ENCODE measurements at regions not wholly inside any gene's neighbourhood (a gene's known extent, or its start where the extent isn't known, plus 50 kb on each side); places are given as distances from the start of the nearest gene placed in this dataset.

GRCh38 chr9:87216897-87217455 is 269.7 kb upstream of the GAS1 start:
- no peak for TF ChIP-seq SUZ12 (IDR thresholded peaks at IDR 0.05)
- no peak for TF ChIP-seq ARNT (IDR thresholded peaks at IDR 0.05)
- no peak for TF ChIP-seq L3MBTL2 (conservative IDR thresholded peaks at IDR 0.05)
- TF ChIP-seq TARDBP (IDR thresholded peaks at IDR 0.05) = no peak
- TF ChIP-seq BHLHE40 (IDR thresholded peaks at IDR 0.05; ENCODE audit: borderline replicate concordance) = no peak
- TF ChIP-seq ZNF384 (IDR thresholded peaks at IDR 0.05) = no peak
- TF ChIP-seq FOXA1 (IDR thresholded peaks at IDR 0.05) = no peak
- no peak for TF ChIP-seq NFRKB (IDR thresholded peaks at IDR 0.05)
- TF ChIP-seq SP1 (IDR thresholded peaks at IDR 0.05) = no peak
- TF ChIP-seq FOXM1 (IDR thresholded peaks at IDR 0.05; ENCODE audit: borderline replicate concordance) = no peak
- no peak for TF ChIP-seq LEF1 (IDR thresholded peaks at IDR 0.05; ENCODE audit: borderline replicate concordance)
- no peak for TF ChIP-seq HDGF (IDR thresholded peaks at IDR 0.05; ENCODE audit: borderline replicate concordance)
- ChIA-PET CTCF (no interaction called here), POLR2A (no interaction called here)
- no peak for DNase-seq (ENCODE audit: extremely low spot score)

GRCh38 chr9:87223392-87224246 is 274.0 kb upstream of the DAPK1 start:
- ChIA-PET POLR2A (no interaction called here), CTCF (no interaction called here)
- no peak for DNase-seq (ENCODE audit: extremely low spot score)
- TF ChIP-seq FOXK2 (IDR thresholded peaks at IDR 0.05) (no peak), ELF4 (IDR thresholded peaks at IDR 0.05) (no peak), NFRKB (IDR thresholded peaks at IDR 0.05) (no peak), TARDBP (IDR thresholded peaks at IDR 0.05) (no peak), ZNF384 (IDR thresholded peaks at IDR 0.05) (no peak), HDGF (IDR thresholded peaks at IDR 0.05; ENCODE audit: borderline replicate concordance) (no peak), FOXA1 (IDR thresholded peaks at IDR 0.05) (no peak), FOXM1 (IDR thresholded peaks at IDR 0.05; ENCODE audit: borderline replicate concordance) (no peak)

- ChIA-PET CTCF (no interaction called here), POLR2A (no interaction called here)
- no peak for DNase-seq (ENCODE audit: extremely low spot score)
- TF ChIP-seq PKNOX1 (IDR thresholded peaks at IDR 0.05) = no peak
- TF ChIP-seq FOXA1 (IDR thresholded peaks at IDR 0.05) = no peak
- no peak for TF ChIP-seq SUZ12 (IDR thresholded peaks at IDR 0.05)
- no peak for TF ChIP-seq FOXK2 (IDR thresholded peaks at IDR 0.05)
- no peak for TF ChIP-seq NFRKB (IDR thresholded peaks at IDR 0.05)
- no peak for TF ChIP-seq SP1 (IDR thresholded peaks at IDR 0.05)
- no peak for TF ChIP-seq HDGF (IDR thresholded peaks at IDR 0.05; ENCODE audit: borderline replicate concordance)
- no peak for TF ChIP-seq LEF1 (IDR thresholded peaks at IDR 0.05; ENCODE audit: borderline replicate concordance)
- TF ChIP-seq ELF4 (IDR thresholded peaks at IDR 0.05) = no peak
- TF ChIP-seq BHLHE40 (IDR thresholded peaks at IDR 0.05; ENCODE audit: borderline replicate concordance) = no peak
- no peak for TF ChIP-seq L3MBTL2 (conservative IDR thresholded peaks at IDR 0.05)
- no peak for TF ChIP-seq FOXM1 (IDR thresholded peaks at IDR 0.05; ENCODE audit: borderline replicate concordance)
- TF ChIP-seq ZNF384 (IDR thresholded peaks at IDR 0.05) = no peak
- TF ChIP-seq TARDBP (IDR thresholded peaks at IDR 0.05) = no peak
- no peak for TF ChIP-seq CTBP1 (IDR thresholded peaks at IDR 0.05; ENCODE audit: borderline replicate concordance)
Measured at GRCh38 chr9:87226896-87227295, 270.8 kb upstream of the DAPK1 start.

- no peak for DNase-seq (ENCODE audit: extremely low spot score)
- no peak for TF ChIP-seq HDGF (IDR thresholded peaks at IDR 0.05; ENCODE audit: borderline replicate concordance)
- no peak for TF ChIP-seq ZNF384 (IDR thresholded peaks at IDR 0.05)
- TF ChIP-seq FOXK2 (IDR thresholded peaks at IDR 0.05) = no peak
- no peak for TF ChIP-seq BHLHE40 (IDR thresholded peaks at IDR 0.05; ENCODE audit: borderline replicate concordance)
- TF ChIP-seq LEF1 (IDR thresholded peaks at IDR 0.05; ENCODE audit: borderline replicate concordance) = no peak
- no peak for TF ChIP-seq FOXM1 (IDR thresholded peaks at IDR 0.05; ENCODE audit: borderline replicate concordance)
- no peak for TF ChIP-seq CTBP1 (IDR thresholded peaks at IDR 0.05; ENCODE audit: borderline replicate concordance)
- no peak for TF ChIP-seq PKNOX1 (IDR thresholded peaks at IDR 0.05)
- no peak for TF ChIP-seq ELF4 (IDR thresholded peaks at IDR 0.05)
- TF ChIP-seq L3MBTL2 (conservative IDR thresholded peaks at IDR 0.05) = no peak
- no peak for TF ChIP-seq NFRKB (IDR thresholded peaks at IDR 0.05)
- TF ChIP-seq SUZ12 (IDR thresholded peaks at IDR 0.05) = no peak
- TF ChIP-seq TARDBP (IDR thresholded peaks at IDR 0.05) = no peak
- no peak for TF ChIP-seq FOXA1 (IDR thresholded peaks at IDR 0.05)
- ChIA-PET CTCF (no interaction called here), POLR2A (no interaction called here)
Measured at GRCh38 chr9:87227456-87227855, 270.2 kb upstream of the DAPK1 start.

- DNase-seq (ENCODE audit: extremely low spot score) = no peak
- ChIA-PET CTCF (no interaction called here), POLR2A (no interaction called here)
- TF ChIP-seq FOXM1 (IDR thresholded peaks at IDR 0.05; ENCODE audit: borderline replicate concordance) (no peak), TARDBP (IDR thresholded peaks at IDR 0.05) (no peak), FOXK2 (IDR thresholded peaks at IDR 0.05) (no peak), SP1 (IDR thresholded peaks at IDR 0.05) (no peak), PKNOX1 (IDR thresholded peaks at IDR 0.05) (no peak), ELF4 (IDR thresholded peaks at IDR 0.05) (no peak), NFRKB (IDR thresholded peaks at IDR 0.05) (no peak), BHLHE40 (IDR thresholded peaks at IDR 0.05; ENCODE audit: borderline replicate concordance) (no peak), LEF1 (IDR thresholded peaks at IDR 0.05; ENCODE audit: borderline replicate concordance) (no peak), FOXA1 (IDR thresholded peaks at IDR 0.05) (no peak), ZNF384 (IDR thresholded peaks at IDR 0.05) (no peak), SUZ12 (IDR thresholded peaks at IDR 0.05) (no peak)
Measured at GRCh38 chr9:87229108-87229507, 268.6 kb upstream of the DAPK1 start.
